Left cardiac atrium (tissue), 4 donors: ENCODE measurements at regions not wholly inside any gene's neighbourhood (a gene's known extent, or its start where the extent isn't known, plus 50 kb on each side); places are given as distances from the start of the nearest gene placed in this dataset.
"Not testable (repeated sequence)": the region's sequence is repeated elsewhere in the genome, so short reads cannot be mapped to it uniquely, and the experiment has no call there.

Experiments
- ATAC-seq, 2 donors: fragments of 200-7000 bp; cut with Tn5 transposase; one replicate each; pipeline ENCODE4 v1.9.1; 2020; ENCODE audit warnings: mild to moderate bottlenecking in 2 of 2, moderate library complexity in 2 of 2
- DNase-seq: peaks from one replicate; pipeline ENCODE4 v3.0.0-alpha.2; 2020
- intact Hi-C, 2 donors: fragments of 100-400 bp; cut with DNase I; formaldehyde crosslinking; loops; one replicate each; pipeline versions ENCODE4 v1.14.1 to v1.15.1; 2022 to 2023
- donor health status: DM: no; HTN: yes; CAD: no.
- donor health status: DM: no; HTN: yes; CAD: no; lungs with severe emphysema.
- donor health status: DM: yes; HTN: yes; CAD: no.
- donor health status: Dilated cardiomyopathy.

DNA sequence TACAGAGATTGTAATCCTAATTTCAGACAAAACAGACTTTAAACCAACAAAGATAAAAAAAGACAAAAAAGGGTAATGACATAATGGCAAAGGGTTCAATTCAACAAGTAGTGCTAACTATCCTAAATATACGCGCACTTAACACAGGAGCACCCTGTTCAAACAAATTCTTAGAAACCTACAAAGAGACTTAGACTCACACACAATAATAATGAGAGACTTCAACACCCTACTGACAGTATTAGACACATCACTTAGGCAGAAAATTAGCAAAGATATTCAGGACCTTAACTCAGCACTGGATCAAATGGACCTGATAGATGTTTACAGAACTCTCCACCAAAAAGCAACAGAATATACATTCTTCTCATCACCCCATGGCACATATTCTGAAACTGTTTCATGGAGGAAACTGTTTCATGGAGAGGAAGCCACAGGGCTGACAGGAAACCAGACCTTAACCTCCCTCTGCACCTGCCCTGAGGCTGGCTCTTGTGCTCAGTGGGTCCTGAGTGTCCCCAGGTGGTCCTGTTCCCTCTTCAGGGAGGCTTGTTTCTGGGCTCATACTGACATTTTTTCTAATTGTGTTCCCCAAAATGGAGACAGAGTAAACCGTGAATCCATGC, 54.7 kb downstream of the OR4M2 start:
- ATAC-seq, intact Hi-C loops: not testable (repeated sequence)

GRCh38 chr15:22137572-22137971, 57.2 kb downstream of the OR4M2 start:
- ATAC-seq, intact Hi-C loops, DNase-seq: not testable (repeated sequence)

More for the DNA sequence above, 54.7 kb downstream of the OR4M2 start:
- not testable (repeated sequence) for DNase-seq

DNA sequence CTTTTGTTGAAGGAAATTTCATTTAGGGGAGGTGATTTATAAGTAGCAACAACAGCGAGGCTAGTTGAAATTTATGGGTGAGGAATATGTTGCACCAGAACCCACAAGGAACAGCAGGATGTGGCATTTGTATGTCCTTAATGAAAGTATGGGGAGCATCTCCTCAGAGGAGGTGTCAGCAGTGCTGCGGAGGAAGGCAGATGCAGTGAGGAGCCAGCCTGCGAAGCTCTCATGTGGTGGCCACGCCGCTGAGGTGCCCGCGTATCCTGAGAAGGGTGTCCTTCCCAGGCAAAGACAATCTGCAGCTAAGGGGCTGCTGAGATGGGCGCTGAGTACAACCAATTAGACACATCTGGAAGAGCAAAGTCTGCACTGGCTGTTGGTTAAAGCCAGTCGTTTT, 60.8 kb downstream of the OR4M2 start:
- ATAC-seq, intact Hi-C loops, DNase-seq: not testable (repeated sequence)

GRCh38 chr15:22148109-22148508, 67.8 kb downstream of the OR4M2 start:
- intact Hi-C loops, DNase-seq: not testable (repeated sequence)
- peak; percentile 30 to 66 for ATAC-seq

DNA sequence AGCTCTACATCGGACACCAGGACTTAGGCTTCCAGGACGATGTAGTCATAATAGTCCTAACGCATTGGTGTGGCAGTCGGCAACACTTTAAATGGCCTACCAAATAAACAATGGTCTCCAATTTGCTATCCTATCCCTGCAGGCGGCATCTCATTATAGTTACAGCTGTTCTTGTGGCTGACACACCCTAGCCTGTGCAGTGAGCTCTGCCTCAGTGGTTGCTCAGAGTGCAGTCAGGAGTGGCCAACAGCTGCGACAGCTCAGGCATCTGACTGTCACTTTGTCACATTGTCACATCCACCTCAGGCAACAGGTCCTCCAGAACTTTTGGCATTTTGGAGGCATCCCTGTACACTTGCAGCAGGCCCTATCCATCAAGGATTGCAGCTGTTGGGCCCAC, 77.9 kb downstream of the OR4M2 start:
- DNase-seq, ATAC-seq, intact Hi-C loops: not testable (repeated sequence)

DNA sequence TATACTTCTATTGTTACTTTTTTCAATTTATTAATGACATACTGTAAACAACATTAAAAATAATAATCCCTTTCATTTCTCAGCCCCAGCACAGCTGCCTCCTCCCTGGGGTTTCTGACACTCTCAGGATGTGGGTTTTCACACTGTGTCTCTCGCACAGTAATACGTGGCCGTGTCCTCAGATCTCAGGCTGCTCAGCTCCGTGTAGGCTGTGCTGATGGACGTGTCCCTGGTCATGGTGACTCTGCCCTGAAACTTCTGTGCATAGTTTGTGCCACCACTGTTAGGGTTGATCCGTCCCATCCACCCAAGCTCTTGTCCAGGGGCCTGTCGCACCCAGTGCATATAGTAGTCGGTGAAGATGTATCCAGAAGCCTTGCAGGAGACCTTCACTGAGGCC, 80.0 kb downstream of the OR4M2 start:
- DNase-seq, ATAC-seq, intact Hi-C loops: not testable (repeated sequence)

DNA sequence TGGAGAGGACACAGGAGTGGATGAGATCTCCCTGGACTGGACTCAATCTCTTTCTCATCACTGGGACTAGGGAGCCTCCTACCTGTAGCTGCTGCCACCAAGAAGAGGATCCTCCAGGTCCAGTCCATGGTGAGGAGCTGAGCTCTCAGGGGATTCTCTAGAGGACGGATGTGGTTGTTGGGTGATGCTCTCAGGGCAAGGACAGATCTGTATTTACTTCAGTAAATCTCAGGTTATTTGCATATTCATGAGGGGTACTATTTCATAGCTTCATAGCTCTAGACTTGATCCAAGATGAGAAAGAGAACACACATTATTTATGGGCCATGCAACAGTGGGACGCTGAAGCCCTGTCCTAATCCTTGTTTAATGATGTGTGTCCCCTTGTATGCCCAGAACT, 80.4 kb downstream of the OR4M2 start:
- intact Hi-C loops, DNase-seq: not testable (repeated sequence)
- peak; percentile 34 to 55 for ATAC-seq

DNA sequence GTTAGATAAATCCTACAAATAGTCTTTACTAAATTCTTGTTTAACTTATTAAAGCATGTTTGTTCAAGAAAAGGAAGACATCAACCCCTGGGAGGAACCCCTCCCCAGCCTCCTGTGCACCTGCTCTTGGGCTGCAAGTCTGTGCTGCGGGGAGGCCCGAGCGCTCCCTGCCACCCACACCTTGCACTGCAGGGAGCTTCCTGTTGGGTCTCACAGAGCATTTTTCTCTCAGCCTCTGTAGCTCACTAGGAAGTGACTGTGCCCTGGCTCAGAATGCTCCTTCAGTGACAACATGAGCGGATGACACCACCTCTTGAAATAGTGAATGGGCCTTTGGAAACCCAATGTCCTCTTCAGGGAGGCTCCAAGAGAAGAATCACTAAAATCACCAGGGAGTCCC, 81.1 kb downstream of the OR4M2 start:
- intact Hi-C loops, DNase-seq: not testable (repeated sequence)
- peak; percentile 40 to 59 for ATAC-seq

DNA sequence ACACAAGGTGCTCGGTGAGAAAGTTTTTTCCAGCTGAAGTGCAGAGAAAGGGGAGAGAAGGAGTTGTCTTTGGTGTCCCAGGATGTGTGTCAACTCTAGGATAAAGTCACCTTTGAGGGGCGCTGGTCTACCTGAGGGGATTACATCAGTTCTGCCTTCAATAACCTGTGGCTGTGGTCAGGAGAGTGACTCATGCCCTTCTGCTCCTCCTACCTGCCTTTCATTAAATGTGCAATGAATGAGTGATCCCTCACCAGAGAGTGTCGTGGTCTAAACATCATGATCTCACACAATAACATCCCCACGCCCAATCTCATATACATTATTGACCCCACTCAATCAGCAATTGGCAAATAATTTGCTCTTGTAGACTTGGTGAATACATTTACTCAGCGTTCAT, 83.4 kb downstream of the OR4M2 start:
- intact Hi-C loops, ATAC-seq, DNase-seq: not testable (repeated sequence)

DNA sequence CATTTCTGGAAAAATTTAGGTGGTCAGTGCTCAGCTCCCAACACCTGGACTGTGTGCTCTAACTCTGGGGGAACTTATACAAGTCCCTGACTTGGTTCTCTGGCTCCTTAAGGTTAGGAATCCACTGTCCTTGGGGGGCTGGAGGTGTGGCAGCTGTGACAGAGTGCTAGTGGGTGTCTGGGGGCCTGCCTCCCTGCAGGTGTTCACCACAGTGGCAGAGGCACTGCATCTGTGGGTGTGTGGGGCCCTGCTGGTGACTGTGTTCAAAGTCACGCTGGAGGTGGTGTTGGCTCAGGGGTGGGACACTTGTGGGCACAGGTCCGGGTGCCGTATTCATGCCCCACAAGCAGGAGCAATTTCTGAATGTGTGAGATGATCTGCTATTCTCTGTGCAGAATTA, 87.2 kb downstream of the OR4M2 start:
- ATAC-seq, intact Hi-C loops, DNase-seq: not testable (repeated sequence)

DNA sequence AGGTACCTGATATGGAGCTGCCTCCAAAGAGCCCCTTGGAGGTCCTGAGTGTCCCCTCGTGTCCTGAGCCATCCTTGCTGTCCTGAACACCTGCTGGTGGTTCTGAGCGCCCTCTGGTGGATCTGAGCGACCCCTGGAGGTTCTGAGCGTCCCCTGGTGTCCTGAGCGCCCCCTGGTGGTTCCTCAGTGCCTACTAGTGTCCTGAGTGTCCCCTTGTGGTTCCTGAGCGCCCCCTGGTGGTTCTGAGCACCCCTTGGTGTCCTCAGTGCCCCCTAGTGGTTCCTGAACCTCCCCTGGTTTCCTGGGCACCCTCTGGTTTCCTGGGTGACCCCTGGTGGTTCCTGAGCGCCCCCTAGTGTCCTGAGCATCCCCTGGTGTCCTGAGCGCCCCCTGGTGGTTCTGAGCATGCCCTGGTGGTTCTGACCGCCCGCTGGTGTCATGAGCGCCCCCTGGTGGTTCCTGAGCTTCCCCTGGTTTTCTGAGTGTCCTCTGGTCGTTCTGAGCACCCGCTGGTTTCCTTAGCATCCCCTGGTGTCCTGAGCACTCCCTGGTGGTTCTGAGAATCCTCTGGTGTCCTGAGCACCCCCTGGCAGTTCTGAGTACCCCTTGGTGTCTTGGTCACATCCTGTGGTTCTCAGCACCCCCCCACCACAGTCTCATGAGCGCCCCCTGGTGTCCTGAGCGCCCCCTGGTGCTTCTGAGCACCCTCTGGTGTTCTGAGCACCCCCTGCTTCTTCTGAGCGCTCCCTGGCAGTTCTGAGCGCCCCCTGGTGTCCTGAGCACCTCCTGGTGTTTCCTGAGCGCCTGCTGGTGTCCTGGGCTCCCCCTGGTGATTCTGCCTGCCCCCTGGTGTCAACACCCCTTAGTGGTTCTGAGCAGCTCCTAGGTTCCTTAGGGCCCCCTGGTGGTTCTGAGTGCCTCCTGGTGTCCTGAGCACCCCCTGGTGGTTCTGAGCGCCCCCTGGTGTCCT, 93.0 kb downstream of the OR4M2 start:
- DNase-seq, intact Hi-C loops: not testable (repeated sequence)
- ATAC-seq: peak; percentile 57 to 66

DNA sequence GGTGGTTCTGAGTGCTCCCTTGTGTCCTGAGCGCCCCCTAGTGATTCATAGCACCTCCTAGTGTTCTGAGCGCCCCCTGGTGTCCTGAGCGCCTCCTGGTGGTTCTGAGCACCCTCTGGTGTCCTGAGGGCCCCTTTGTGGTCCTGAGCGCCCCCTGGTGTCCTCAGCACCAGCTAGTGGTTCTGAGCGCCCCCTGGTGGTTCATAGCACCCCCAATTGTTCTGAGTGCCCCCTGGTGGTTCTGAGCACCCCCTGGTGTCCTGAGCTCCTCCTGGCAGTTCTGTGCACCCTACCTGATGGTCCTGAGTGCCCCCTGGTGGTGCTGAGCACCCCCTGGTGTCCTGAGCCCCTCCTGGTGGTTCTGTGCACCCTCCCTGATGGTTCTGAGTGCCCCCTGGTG, 93.8 kb downstream of the OR4M2 start:
- DNase-seq, intact Hi-C loops, ATAC-seq: not testable (repeated sequence)

DNA sequence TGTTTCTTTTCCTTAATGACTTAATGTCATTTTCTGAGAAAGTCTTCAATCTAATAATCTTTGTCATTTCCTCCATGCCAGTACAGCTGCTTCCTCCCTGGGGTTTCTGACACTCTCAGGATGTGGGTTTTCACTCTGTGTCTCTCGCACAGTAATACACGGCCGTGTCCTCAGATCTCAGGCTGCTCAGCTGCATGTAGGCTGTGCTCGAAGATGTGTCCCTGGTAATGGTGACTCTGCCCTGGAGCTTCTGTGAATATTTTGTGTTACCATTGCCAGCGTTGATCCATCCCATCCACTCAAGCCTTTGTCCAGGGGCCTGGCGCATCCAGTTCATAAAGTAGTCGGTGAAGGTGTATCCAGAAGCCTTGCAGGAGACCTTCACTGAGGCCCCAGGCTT, 97.6 kb downstream of the OR4M2 start:
- intact Hi-C loops, ATAC-seq, DNase-seq: not testable (repeated sequence)

DNA sequence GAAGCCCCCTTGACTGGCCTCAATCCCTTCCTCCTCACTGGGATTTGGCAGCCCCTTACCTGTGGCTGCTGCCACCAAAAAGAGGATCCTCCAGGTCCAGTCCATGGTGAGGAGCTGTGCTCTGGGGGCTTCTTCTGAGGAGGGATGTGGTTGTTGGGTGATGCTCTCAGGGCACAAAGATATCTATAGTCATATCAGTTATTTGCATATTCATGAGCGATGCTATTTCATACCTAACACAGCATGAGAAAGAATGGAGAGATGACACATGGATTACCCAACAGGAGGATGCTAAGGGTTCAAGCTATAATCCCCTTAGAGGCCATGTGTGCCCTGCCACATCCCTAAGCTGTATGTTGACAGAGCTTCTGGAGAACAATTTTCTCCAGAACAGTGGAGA, 98.1 kb downstream of the OR4M2 start:
- intact Hi-C loops, DNase-seq, ATAC-seq: not testable (repeated sequence)

DNA sequence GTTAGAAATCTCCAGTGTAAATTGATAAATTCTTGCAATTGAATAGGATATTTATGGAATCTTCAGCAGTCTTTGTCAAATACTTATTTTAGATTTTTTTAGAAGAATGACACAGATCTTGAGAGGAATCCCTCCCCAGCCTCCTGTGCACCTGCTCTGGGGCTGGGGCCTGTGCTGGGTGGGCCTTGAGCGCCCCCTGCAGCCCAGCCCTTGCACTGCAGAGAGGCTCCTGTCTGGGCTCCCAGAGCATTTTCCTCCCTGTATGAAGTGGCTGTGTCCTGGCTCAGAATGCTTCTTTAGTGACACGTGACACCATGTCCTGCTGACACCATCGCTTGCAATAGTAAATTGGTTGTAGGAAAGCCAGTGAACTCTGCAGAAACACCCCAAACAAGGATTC, 98.7 kb downstream of the OR4M2 start:
- DNase-seq, intact Hi-C loops, ATAC-seq: not testable (repeated sequence)

DNA sequence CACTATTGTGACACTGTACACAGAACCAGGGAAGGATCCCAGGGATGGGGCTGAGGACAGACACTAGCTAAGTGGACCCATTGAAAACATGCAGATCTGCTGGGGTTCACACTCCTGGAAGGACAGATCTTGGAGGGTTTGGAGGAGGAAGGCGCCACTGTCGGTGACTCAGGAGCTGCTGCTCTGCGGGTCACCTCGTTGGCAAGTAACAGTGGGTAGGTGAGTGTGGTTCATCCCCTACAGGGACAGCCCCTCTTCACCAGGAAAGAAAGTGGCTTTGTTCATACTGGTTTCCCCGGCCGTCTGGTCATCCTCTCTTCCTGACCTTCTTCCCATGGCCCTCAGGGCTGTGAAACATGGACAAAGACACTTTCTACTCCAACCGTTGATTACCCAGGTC, 100.3 kb downstream of the OR4M2 start:
- intact Hi-C loops, ATAC-seq, DNase-seq: not testable (repeated sequence)

DNA sequence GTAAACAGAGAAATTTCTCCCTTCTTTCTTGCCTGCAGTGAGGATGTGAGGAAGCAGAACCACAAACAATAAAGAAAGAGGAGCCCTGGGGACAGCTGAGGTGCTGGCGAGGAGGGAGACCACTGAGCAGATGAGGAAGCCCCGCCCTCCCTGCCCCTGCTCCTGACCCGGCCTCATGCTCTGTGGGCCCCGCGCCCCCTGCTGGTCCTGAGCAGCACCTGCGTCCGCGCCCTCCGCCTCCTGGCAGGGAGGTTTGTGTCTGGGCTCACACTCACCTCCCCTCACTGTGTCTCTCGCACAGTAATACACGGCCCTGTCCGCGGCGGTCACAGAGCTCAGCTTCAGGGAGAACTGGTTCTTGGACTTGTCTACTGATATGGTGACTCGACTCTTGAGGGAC, 104.4 kb downstream of the OR4M2 start:
- ATAC-seq, intact Hi-C loops, DNase-seq: not testable (repeated sequence)

GRCh38 chr15:22186846-22187532, 106.7 kb downstream of the OR4M2 start:
- intact Hi-C loops, DNase-seq, ATAC-seq: not testable (repeated sequence)

DNA sequence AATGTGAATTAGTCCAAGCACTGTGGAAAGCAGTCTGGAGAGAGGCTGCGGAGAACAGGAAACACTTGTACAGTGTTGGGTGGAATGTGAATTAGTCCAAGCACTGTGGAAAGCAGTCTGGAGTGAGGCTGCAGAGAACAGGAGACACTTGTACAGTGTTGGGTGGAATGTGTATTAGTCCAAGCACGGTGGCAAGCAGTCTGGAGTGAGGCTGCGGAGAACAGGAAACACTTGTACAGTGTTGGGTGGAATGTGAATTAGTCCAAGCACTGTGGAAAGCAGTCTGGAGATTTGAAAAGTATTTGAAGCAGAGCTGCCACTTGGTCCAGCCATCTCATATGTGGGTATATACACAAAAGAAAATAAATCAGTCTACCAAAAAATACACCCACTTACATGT, 111.5 kb downstream of the OR4M2 start:
- DNase-seq, intact Hi-C loops, ATAC-seq: not testable (repeated sequence)
